ENCODE measurements at regions not wholly inside any gene's neighbourhood (a gene's known extent, or its start where the extent isn't known, plus 50 kb on each side); places are given as distances from the start of the nearest gene placed in this dataset.
A peak's percentile ranks its signal among the peaks of the same experiment; 100 is the strongest.

DNA sequence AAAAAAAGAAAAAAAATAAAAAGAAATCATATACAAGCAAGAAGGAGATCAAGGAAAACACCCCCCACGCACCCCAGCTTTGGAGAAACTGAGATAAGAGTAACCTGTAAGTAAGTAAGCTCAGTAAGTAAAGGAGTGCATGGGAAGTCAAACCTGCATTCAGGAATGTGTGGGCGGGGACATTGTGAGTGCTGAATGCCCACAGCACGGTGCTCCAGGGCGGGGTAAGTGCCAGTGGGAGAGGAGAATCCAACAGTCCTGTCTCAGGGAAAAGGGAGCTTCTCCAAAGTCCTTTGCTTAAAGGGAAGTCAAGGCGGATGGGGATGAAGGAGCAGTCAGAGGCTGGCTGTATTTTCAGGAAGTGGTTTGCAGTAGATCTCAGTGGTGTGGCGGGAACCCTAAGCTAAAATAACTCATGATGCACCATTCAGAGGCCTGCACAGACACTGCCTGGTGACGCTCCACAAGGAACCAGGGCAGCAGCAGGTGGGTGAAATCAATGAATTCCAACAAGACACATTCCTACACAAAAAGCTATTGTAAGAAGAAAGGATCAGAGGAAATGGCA is 368.0 kb downstream of the QKI start:
- no peak for FAIRE-seq

DNA sequence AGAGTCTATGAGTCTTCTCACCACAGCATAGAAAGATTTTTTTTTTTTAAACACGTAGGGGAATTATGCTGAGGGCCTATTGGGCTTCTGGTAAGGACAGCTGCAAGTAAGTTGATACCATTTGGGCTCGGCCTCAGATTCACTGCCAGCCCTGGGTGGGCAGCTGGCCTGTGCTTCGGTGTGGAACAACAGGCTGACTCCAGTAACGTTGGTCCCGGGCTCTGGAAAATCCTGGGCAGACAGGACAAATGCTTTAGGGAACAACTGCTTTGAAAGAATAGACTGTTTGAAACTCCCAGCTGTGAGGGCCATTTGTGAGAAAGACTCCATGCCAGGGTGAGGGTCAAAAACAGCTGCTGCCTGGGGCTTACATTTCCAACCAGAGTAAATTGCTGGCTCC is 366.5 kb downstream of the QKI start:
- no peak for DNase-seq (ENCODE audit: low spot score)

More for the DNA sequence above, 368.0 kb downstream of the QKI start:
- no peak for DNase-seq (ENCODE audit: low spot score)

DNA sequence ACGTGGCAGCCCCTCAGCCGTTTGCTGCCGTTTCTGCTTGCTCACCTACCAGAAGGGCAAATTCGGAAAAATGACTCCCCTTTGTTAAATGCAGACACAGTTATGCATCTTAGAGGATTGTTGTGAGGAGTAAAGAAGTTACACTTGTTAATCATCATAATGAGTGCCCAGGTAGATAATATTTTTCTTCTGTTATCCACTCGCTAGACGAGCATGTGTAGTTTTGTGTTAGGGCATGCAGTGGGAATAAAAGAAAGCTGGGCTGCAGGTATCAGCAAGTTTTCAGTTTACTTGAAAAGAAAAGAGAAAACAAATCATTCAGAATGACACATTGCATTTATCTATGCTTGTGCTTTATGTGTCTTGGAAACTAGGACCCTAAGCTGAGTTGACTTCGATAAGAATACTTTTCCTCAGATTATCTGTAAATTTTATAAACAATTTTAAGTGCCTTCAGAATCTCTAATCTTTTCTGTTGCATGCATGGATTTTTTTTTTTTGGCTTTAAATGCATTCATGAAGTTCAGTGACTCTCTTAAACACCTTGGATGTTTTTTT is 365.3 kb downstream of the QKI start:
- FAIRE-seq (no peak), DNase-seq (ENCODE audit: low spot score) (no peak)

More for the DNA sequence above, 366.5 kb downstream of the QKI start:
- FAIRE-seq = no peak

DNA sequence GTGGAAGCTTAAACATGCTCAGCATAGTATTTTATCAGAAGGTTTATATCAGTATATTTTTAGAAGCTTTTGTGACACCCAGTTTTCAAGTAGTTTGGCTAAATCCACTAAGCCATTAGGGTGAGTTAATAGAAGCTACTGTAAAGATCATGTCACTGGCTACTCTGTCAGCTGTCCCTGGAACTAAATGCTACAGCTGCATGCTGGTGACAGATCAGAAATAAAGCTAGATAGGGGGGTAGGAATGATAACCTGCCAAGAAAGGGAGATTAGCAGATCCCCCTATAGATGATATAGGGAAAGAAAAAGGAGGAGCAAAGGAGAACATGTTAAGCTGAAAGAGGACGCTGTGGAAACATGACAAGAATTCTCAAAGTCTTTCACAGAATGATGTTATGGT is 363.2 kb downstream of the QKI start:
- no peak for DNase-seq (ENCODE audit: low spot score)
- no peak for FAIRE-seq

DNA sequence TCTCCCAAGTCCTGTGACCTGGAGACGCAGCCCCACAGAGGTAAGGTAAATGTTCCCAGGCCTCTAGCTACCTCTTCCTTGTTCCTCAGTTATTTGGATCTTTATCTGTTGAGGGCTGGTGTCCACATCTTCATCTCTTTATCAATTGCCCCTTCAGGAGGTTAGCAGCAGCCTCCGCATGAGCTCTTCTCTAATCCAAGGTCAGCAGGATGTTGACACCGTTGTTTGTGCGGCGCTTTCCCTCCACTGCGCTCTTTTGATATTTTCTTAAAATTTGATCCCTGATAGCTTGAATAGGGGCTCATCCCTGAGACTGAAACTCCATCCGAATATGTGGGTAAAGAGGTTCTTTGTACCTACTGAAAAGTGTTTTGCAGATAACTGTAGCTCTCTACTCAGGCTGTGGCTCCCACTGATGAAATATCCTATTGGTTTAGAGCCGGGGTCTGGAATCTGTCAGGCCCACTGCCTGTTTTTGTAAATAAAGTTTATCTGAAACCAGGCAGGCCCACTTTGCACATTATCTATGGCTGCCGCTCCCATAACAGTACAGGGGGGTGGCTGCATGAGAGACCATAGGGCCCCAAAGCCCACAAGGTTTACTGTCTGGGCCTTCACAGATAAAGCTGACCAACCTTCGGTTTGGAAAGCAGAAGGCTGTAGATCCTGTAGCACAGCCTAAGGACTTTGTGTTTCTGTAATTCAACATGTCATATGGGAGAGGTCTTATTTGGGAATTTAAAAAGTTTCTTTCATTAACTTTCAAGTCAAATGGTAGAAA is 362.6 kb downstream of the QKI start:
- no peak for DNase-seq (ENCODE audit: low spot score)

DNA sequence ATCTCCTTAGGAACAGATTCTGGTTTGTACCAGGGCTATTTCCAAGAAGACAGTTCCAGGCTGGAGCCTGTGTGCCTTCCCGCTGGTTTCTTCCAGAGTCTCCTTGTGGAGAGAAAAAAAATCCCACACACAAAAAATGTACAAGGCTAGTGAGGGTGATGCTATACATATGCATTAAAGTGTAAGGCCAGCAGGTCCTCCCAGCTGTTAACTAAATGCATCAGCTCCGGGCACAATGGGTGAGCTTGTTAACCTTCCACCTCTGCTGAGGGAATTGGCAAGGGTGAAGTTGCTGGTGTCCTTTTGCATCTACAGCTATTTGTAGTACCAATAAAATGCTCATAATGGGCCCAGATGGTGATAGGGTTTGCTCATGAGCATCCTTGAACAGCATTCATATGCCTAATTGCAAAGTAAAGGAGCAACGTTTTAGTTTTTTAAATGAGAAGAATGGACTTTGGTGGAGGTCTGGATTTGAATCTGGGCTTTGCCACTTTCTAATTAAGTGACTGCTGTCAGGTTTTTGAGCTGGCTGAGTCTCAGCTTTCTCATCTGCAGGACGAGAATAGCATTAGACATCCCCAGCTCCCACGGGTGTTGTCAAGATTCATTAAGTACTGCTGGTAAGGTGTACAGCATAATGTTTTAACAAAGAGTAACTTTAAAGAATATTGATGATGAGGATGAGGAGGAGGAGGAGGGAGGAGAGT is 361.8 kb downstream of the QKI start:
- FAIRE-seq = no peak
- DNase-seq (ENCODE audit: low spot score) = no peak

More for the DNA sequence above, 362.6 kb downstream of the QKI start:
- no peak for FAIRE-seq

DNA sequence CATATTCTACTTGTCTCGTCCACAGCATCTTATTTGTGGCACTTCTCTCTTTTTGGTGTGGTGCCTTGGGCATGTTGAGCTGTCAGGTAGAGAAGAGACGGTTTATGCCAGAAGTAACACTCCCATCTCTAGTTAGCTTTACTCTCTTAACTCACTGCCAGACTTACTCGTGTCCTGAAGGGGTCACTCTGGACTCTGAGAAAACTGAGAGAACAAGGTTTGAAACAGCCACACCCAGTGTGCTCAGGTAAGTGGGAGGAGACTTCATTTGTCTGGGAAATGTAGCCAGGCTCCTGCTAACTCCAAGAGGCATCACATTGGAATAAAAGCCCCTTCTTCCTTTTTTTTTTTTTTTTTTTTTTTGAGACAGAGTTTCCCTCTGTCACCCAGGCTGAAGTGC is 360.8 kb downstream of the QKI start:
- no peak for DNase-seq (ENCODE audit: low spot score)
- no peak for FAIRE-seq

DNA sequence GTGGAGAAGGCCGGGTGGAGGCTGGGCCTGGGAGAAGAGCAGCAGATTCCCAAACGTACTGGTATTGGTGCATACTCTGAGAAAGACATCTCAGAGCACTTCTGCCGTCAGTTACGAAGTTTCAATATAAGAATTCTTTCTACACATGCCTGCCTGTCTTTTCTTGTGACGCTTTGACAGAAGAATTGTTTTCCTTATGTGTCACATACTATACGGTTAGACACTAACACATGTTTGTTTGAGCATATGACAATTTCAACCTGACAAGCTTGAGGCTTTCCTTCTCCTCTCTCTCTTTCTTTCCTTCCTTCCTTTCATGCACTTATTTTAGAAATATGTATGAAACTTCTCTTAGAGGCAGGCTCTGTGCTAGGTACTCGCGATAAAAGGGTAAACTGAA is 360.0 kb downstream of the QKI start:
- no peak for FAIRE-seq

DNA sequence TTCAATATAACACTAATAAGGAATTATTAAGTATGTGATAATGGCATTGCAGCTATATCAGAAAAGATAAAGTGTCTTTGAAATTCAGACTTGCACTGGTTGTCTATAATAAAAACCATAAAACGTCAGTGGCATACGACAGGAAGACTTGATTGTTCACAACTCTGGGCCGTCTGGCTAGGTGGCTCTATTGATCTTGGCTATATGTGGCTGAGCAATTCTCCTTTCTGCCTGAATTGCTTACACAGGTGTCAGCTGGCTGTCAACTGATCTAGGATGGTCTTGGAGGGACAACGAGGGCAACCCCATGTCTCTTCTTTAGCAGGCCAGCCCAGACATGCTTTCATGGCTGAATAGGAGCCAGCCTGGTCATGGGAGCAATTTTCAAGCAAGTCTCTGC is 359.1 kb downstream of the QKI start:
- no peak for FAIRE-seq
- DNase-seq (ENCODE audit: low spot score) = no peak

More for the DNA sequence above, 360.0 kb downstream of the QKI start:
- DNase-seq (ENCODE audit: low spot score) = no peak

DNA sequence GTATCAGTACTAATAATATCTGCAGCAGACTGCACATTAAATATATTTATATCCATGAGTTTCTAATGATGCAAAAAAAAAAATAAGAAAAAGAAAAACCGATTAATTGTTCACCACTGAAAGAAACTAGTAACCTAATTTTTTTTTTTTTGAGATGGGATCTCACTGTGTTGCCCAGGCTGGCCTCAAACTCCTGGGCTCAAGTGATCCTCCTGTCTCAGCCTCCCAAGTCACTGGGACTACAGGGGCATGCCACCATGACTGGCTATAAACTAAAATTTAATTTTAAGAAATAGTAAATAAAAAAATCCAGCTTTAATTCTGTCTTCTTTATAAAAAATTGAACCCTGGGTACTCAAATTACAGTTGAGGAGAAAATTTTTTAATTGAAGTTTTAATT is 358.2 kb downstream of the QKI start:
- DNase-seq (ENCODE audit: low spot score) (no peak), FAIRE-seq (no peak)

DNA sequence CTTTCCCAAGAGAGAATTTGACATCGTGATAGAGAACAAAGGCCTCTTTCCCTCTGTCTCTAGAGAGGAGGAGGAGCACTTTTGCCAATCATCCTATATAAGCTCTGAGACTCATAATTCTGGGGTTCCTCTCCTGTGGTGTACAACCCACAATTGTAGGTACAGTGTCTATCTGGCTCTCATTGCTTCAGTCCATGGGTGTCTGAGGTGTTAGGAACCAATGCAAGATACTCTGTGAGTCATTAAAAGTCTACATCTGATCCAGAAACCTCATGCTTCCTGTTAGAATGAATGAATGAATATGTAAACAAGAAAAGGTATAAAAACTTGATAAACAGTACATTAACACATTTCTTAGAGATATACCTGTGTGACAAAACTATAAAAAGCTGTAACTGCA is 356.7 kb downstream of the QKI start:
- FAIRE-seq (no peak), DNase-seq (ENCODE audit: low spot score) (no peak)

DNA sequence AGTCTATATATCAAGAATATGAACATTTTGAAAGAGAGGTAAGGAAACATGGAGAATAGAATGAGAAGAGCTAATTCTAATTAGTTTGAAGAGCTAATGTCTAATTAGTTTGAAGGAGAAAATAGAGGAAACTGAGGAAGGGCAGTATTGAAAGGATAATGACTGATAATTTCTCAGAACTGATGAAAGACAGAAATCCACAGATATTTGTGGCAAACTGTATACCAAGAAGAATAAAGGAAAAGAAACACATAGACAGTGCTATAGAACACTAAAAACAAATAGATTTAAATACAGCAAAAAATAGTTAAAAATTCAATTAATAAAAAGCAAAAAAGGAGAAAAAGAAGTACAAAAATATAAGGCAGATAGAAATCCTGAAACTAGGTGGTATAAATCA is 354.4 kb downstream of the QKI start:
- DNase-seq (ENCODE audit: low spot score) (no peak), FAIRE-seq (no peak)

DNA sequence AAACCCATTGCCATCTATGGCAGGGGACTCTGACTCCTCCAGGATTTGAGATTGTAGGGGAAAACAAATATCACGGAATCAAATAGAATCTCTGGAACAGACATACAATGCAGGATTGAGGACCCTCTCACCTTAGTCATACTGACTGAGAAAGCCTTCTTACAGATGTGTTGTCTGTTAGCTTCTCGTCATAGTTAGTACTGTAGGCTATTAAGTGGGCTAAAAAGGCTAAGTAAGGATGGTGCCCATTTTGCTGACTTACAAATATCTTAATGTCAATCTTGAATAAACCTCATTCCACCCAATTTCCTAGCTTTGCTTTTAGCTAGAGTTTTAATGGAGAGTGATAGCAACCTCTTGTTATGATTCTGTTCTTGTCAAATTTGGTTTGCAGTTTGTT is 352.4 kb downstream of the QKI start:
- no peak for FAIRE-seq
- no peak for DNase-seq (ENCODE audit: low spot score)

DNA sequence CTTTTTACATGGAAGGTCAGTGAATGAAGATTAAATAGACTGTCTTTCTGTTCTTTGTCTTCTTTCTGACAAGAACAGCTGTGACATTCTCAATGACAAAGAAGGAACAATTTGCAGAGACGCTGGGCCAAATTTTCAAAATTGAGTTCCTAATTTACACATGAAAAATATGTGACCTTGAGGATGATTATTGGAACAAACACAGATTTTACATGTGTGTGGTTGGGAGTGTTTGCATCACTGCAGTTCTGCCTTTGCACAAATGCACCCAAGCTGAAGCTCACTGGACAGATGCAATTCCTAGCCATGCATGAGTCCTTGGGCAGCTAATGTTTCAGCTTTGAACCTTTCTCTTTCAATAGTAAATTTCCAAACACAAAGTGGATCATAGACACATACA is 350.8 kb downstream of the QKI start:
- FAIRE-seq = no peak
- no peak for DNase-seq (ENCODE audit: low spot score)

DNA sequence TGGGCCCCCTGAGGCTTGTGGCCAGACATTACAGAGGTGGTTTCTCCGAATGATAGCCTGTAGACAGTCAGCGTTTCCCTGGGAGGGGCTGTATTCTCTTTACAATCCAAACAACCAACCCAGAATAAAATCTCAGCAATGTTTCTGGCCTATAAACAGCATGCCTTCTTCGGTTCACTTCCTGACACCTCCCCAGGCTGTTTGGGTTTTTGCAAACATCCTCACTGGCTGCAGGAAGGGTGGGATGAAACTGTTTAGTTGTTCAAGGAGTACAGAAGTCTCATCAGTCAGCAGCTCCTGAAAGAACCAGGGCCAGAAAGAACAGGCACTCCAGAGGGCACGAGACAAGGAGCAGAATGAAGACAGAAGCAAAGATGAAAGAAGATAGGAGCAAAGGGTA is 350.0 kb downstream of the QKI start:
- no peak for DNase-seq (ENCODE audit: low spot score)

DNA sequence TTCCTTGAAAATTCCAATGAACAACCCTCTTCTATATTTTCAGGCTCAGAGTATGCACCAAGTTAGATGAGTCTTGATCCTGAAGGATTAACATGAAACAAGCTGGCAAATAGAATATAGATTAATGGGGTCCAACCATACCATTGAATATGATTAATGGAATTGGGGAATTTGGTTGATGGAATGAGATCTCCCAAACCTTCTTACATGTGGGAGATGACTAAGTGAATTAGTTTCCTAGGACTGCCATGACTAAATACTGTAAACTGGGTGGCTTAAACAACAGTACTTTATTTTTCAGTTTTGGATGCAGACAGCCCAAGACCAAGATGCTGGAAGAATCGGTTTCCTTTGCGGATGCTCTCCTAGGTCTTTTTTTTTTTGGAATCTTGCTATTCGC is 347.0 kb downstream of the QKI start:
- DNase-seq (ENCODE audit: low spot score) (no peak), FAIRE-seq (no peak)

More for the DNA sequence above, 350.0 kb downstream of the QKI start:
- no peak for FAIRE-seq

DNA sequence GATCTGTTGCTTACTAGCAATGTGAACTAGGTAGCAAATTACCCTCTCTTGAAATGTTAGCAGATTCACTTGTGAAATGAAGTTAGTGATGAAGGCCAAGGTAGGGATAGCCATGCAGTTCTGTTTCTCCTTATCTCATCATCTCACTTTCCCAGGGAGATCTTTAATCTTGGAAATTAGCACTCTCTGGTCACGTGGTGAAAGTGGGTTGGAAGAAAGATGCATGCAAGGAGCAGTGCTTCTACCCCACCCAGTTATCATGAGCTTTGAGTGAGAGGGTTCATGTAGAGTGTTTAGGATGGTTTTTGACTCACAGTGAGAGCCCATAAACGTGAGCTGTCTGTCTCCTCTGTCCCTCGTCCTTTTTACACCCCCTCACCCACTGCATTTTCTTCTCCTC is 346.3 kb downstream of the QKI start:
- DNase-seq (ENCODE audit: low spot score) (peak; percentile 18), FAIRE-seq (no peak)

DNA sequence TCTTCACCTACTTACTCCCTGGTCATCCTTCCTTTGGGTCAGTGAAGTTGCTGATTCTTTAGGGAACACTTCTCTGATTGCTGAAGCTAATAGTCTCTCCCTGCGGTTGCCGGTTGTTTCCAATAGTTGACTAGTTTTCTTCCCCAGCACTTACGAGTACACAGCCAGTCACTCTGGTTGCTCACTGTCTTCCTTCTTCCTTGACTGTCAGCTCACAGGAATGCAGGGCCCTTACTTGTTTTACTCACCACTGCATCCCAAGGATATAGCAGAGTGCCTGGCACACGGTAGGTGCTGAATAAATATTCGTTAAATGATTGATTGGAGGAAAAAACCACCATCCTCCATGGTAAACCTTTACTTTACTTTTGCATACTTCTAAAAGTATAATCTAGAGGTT is 345.0 kb downstream of the QKI start:
- peak; percentile 70 for DNase-seq (ENCODE audit: low spot score)
- FAIRE-seq = no peak

DNA sequence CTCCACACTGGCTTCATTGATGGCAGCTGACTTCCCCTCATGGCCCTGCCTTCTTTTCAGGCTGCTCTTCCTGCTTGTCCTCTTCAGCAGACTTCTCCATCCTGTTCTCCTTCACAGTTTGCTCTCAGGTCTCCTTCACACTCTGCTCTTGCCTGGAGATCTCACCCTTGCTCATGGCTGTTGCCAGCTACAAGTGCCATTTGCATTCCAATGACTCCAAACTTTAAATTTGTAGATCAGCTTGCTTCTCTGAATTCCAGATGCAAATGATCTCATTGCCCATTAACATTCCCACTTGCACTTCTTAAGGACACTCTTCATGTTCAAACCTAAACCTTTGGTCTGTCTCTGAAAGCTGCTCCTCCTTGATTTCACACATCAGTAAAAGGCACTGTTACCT is 343.0 kb downstream of the QKI start:
- no peak for DNase-seq (ENCODE audit: low spot score)
- FAIRE-seq = no peak

DNA sequence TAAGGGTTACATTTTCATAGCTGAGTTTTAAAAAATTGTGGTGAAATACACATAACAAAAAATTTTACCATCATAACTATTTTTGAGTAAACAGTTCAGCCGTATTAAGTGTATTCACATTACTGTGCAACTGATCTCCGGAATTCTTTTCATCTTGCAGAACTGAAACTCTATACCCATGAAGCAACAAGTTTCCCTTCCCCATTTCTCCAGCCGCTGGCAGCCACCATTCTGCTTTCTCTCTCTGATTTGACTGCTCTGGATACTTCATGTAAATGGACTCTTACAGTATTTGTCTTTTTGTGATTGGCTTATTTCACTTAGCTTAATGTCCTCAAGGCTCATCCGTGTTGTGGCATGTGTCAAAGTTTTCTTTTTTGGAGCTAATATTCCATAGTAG is 341.6 kb downstream of the QKI start:
- DNase-seq (ENCODE audit: low spot score) (no peak), FAIRE-seq (no peak)

DNA sequence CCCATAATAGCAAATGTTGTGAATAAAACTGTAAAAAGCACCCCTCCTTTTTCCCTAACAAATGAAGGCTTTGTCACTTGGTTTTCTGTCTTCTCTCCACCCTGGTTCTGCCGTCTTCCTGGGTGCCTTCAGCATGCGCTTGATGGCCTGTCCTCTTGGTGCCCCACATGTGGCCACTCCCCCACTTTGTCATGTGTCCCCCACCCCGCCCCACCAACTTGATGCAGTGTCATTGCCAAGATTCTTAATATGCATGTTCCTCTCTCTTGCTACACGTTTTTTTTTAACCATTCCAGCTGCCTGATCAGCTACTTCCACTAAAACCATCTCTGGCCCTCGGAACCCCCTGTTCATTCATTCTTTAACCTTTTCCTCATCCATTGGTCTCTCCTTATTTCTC is 340.3 kb downstream of the QKI start:
- FAIRE-seq (no peak), DNase-seq (ENCODE audit: low spot score) (no peak)

DNA sequence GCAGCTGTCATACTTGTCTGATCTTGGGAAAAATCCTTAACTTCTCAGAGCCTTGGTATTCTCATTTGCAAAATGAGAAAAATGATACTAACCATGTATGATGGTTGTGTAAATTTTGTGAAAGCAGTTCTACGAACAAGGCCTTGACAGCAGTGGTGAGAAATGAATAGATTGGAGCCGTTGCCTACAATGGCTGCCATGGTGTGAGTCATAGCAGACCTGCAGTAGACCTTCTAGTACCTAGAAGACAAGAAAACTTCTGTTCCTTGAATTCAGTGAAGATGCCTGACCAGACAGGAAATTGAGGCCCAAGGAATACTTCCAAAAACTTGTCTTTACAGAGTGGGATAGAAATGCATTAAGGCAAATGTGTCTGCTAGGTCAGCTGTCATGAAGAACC is 338.9 kb downstream of the QKI start:
- no peak for DNase-seq (ENCODE audit: low spot score)
- no peak for FAIRE-seq
